Stimulated activated CD4-positive, alpha-beta T cell treated with anti-CD3 and anti-CD28 coated beads, TNF-alpha, amount 100 ng/mL, for 4 hours (primary cell): ENCODE measurements at regions not wholly inside any gene's neighbourhood (a gene's known extent, or its start where the extent isn't known, plus 50 kb on each side); places are given as distances from the start of the nearest gene placed in this dataset.

Source experiments
- DNase-seq, 3 experiments: peaks; one replicate each; pipeline ENCODE4 v3.0.0-alpha.2; 2020; ENCODE audit warnings: low read depth in 3 of 3

GRCh38 chr11:95515371-95515770 lies 274.2 kb downstream of the FAM76B start:
- no peak for DNase-seq

GRCh38 chr11:95514416-95515110 lies 275.0 kb downstream of the FAM76B start:
- DNase-seq = no peak

GRCh38 chr11:95512682-95513081 lies 276.9 kb downstream of the FAM76B start:
- no peak for DNase-seq

- DNase-seq = no peak
Observed at GRCh38 chr11:95512177-95512576, 277.4 kb downstream of the FAM76B start.

GRCh38 chr11:95508219-95508890 lies 277.4 kb upstream of the SESN3 start:
- DNase-seq = no peak

- DNase-seq = no peak
Observed at GRCh38 chr11:95507794-95508193, 276.8 kb upstream of the SESN3 start.

- no peak for DNase-seq
Observed at GRCh38 chr11:95506777-95507176, 275.8 kb upstream of the SESN3 start.

GRCh38 chr11:95505927-95506426 lies 275.0 kb upstream of the SESN3 start:
- no peak for DNase-seq

- DNase-seq = no peak
Observed at GRCh38 chr11:95503047-95503446, 272.0 kb upstream of the SESN3 start.

GRCh38 chr11:95502522-95502921 lies 271.5 kb upstream of the SESN3 start:
- DNase-seq = no peak

GRCh38 chr11:95501761-95502266 lies 270.8 kb upstream of the SESN3 start:
- DNase-seq = no peak

- DNase-seq = no peak
Observed at GRCh38 chr11:95500466-95500865, 269.5 kb upstream of the SESN3 start.

- DNase-seq = no peak
Observed at GRCh38 chr11:95499516-95500135, 268.6 kb upstream of the SESN3 start.

- no peak for DNase-seq
Observed at GRCh38 chr11:95498722-95499425, 267.9 kb upstream of the SESN3 start.

- no peak for DNase-seq
Observed at GRCh38 chr11:95496901-95497300, 265.9 kb upstream of the SESN3 start.

GRCh38 chr11:95495706-95496105 lies 264.7 kb upstream of the SESN3 start:
- no peak for DNase-seq

GRCh38 chr11:95494856-95495255 lies 263.9 kb upstream of the SESN3 start:
- DNase-seq = no peak

GRCh38 chr11:95494167-95494566 lies 263.2 kb upstream of the SESN3 start:
- no peak for DNase-seq

- no peak for DNase-seq
Observed at GRCh38 chr11:95490625-95491024, 259.6 kb upstream of the SESN3 start.

GRCh38 chr11:95487938-95488337 lies 256.9 kb upstream of the SESN3 start:
- DNase-seq = no peak

GRCh38 chr11:95487391-95487790 lies 256.4 kb upstream of the SESN3 start:
- DNase-seq = no peak

- DNase-seq = no peak
Observed at GRCh38 chr11:95486979-95487378, 256.0 kb upstream of the SESN3 start.
